ENCODE measurements at regions not wholly inside any gene's neighbourhood (a gene's known extent, or its start where the extent isn't known, plus 50 kb on each side); places are given as distances from the start of the nearest gene placed in this dataset.

GRCh38 chr14:86954623-86955022, 1038.4 kb downstream of the GALC start:
- TF ChIP-seq CTCF (IDR thresholded peaks at IDR 0.05; ENCODE audit: extremely low read depth, low read depth, low read length), result no peak
- H3K4me2 ChIP-seq (ENCODE audit: insufficient read depth, low read length), result no peak overlapping the region
- no peaks in the 10 kb centered on the region for H3K27me3 ChIP-seq (ENCODE audit: insufficient read depth, low read length)
- no peak for DNase-seq (ENCODE audit: insufficient read length, low spot score, missing footprints)
- H2AFZ ChIP-seq (ENCODE audit: low read length), result no peak overlapping the region
- no peak overlapping the region for H3K27ac ChIP-seq (ENCODE audit: low read depth, low read length)
- no peaks in the 10 kb centered on the region for H3K79me2 ChIP-seq (ENCODE audit: insufficient read depth, low read length)
- H3K4me3 ChIP-seq (ENCODE audit: insufficient read depth, low read length), result no peak overlapping the region
- H4K20me1 ChIP-seq (ENCODE audit: insufficient read depth, low read length), result no peaks in the 10 kb centered on the region
- no peaks in the 10 kb centered on the region for H3K4me1 ChIP-seq (ENCODE audit: insufficient read depth, low read length)
- no peaks in the 10 kb centered on the region for H3K36me3 ChIP-seq (ENCODE audit: insufficient read depth, low read length)
- H3K9me3 ChIP-seq (ENCODE audit: low read depth, low read length), result no peaks in the 10 kb centered on the region

GRCh38 chr14:86946446-86946845, 1046.5 kb downstream of the GALC start:
- no peaks in the 10 kb centered on the region for H3K36me3 ChIP-seq (ENCODE audit: insufficient read depth, low read length)
- H3K9me3 ChIP-seq (ENCODE audit: low read depth, low read length), result peaks cover 3% of the 10 kb centered on the region
- no peak overlapping the region for H3K4me2 ChIP-seq (ENCODE audit: insufficient read depth, low read length)
- H3K4me3 ChIP-seq (ENCODE audit: insufficient read depth, low read length), result no peak overlapping the region
- H3K27ac ChIP-seq (ENCODE audit: low read depth, low read length), result no peak overlapping the region
- H3K4me1 ChIP-seq (ENCODE audit: insufficient read depth, low read length), result no peaks in the 10 kb centered on the region
- H4K20me1 ChIP-seq (ENCODE audit: insufficient read depth, low read length), result no peaks in the 10 kb centered on the region
- H3K27me3 ChIP-seq (ENCODE audit: insufficient read depth, low read length), result no peaks in the 10 kb centered on the region
- no peaks in the 10 kb centered on the region for H3K79me2 ChIP-seq (ENCODE audit: insufficient read depth, low read length)
- no peak overlapping the region for H2AFZ ChIP-seq (ENCODE audit: low read length)
- DNase-seq (ENCODE audit: insufficient read length, low spot score, missing footprints), result no peak
- no peak for TF ChIP-seq CTCF (IDR thresholded peaks at IDR 0.05; ENCODE audit: extremely low read depth, low read depth, low read length)

GRCh38 chr14:86944434-86944833, 1048.5 kb downstream of the GALC start:
- peaks cover 4% of the 10 kb centered on the region for H3K9me3 ChIP-seq (ENCODE audit: low read depth, low read length)
- H3K79me2 ChIP-seq (ENCODE audit: insufficient read depth, low read length), result no peaks in the 10 kb centered on the region
- H3K36me3 ChIP-seq (ENCODE audit: insufficient read depth, low read length), result no peaks in the 10 kb centered on the region
- H3K27me3 ChIP-seq (ENCODE audit: insufficient read depth, low read length), result no peaks in the 10 kb centered on the region
- DNase-seq (ENCODE audit: insufficient read length, low spot score, missing footprints), result no peak
- no peak overlapping the region for H3K27ac ChIP-seq (ENCODE audit: low read depth, low read length)
- H4K20me1 ChIP-seq (ENCODE audit: insufficient read depth, low read length), result no peaks in the 10 kb centered on the region
- H3K4me2 ChIP-seq (ENCODE audit: insufficient read depth, low read length), result no peak overlapping the region
- no peak for TF ChIP-seq CTCF (IDR thresholded peaks at IDR 0.05; ENCODE audit: extremely low read depth, low read depth, low read length)
- no peaks in the 10 kb centered on the region for H3K4me1 ChIP-seq (ENCODE audit: insufficient read depth, low read length)
- no peak overlapping the region for H3K4me3 ChIP-seq (ENCODE audit: insufficient read depth, low read length)
- no peak overlapping the region for H2AFZ ChIP-seq (ENCODE audit: low read length)

- TF ChIP-seq CTCF (IDR thresholded peaks at IDR 0.05; ENCODE audit: extremely low read depth, low read depth, low read length), result no peak
- H3K4me2 ChIP-seq (ENCODE audit: insufficient read depth, low read length), result no peak overlapping the region
- H3K79me2 ChIP-seq (ENCODE audit: insufficient read depth, low read length), result no peaks in the 10 kb centered on the region
- no peak overlapping the region for H2AFZ ChIP-seq (ENCODE audit: low read length)
- H3K27ac ChIP-seq (ENCODE audit: low read depth, low read length), result no peak overlapping the region
- no peak overlapping the region for H3K4me3 ChIP-seq (ENCODE audit: insufficient read depth, low read length)
- no peaks in the 10 kb centered on the region for H3K4me1 ChIP-seq (ENCODE audit: insufficient read depth, low read length)
- no peaks in the 10 kb centered on the region for H3K36me3 ChIP-seq (ENCODE audit: insufficient read depth, low read length)
- no peaks in the 10 kb centered on the region for H4K20me1 ChIP-seq (ENCODE audit: insufficient read depth, low read length)
- H3K27me3 ChIP-seq (ENCODE audit: insufficient read depth, low read length), result no peaks in the 10 kb centered on the region
- H3K9me3 ChIP-seq (ENCODE audit: low read depth, low read length), result peaks cover 4% of the 10 kb centered on the region
- DNase-seq (ENCODE audit: insufficient read length, low spot score, missing footprints), result no peak
Measured at GRCh38 chr14:86943391-86944365, 1049.3 kb downstream of the GALC start.
